Mesenchymal stem cell (in vitro differentiated cells and primary cell): ENCODE measurements at regions not wholly inside any gene's neighbourhood (a gene's known extent, or its start where the extent isn't known, plus 50 kb on each side); places are given as distances from the start of the nearest gene placed in this dataset.
"Not testable (repeated sequence)": the region's sequence is repeated elsewhere in the genome, so short reads cannot be mapped to it uniquely, and the experiment has no call there.

Source experiments
- DNase-seq: peaks from one replicate; pipeline ENCODE4 v3.0.0-alpha.2; 2013
- H2AFZ ChIP-seq: one replicate; pipeline ENCODE4 v1.6.1; 2013; ENCODE audit warnings: low read depth, mild to moderate bottlenecking, control low read depth, inconsistent platforms, low read length, moderate library complexity
- H2AK5ac ChIP-seq: 2 replicates; pipeline ENCODE4 v1.6.1; 2013; ENCODE audit warnings: low read length, moderate library complexity, mild to moderate bottlenecking, inconsistent platforms; ENCODE audit not compliant: severe bottlenecking
- H2BK120ac ChIP-seq: one replicate; pipeline ENCODE4 v1.6.1; 2013; ENCODE audit warnings: low read depth, mild to moderate bottlenecking, inconsistent platforms, low read length, moderate library complexity
- H2BK12ac ChIP-seq, 2 experiments: one replicate each; pipeline ENCODE4 v1.6.1; 2013; ENCODE audit warnings: inconsistent platforms in 2 of 2, low read length in 2 of 2, mild to moderate bottlenecking in 2 of 2, moderate library complexity in 2 of 2, control low read depth in 1 of 2
- H2BK15ac ChIP-seq: one replicate; pipeline ENCODE4 v1.6.1; 2013; ENCODE audit warnings: mild to moderate bottlenecking, low read depth, inconsistent platforms; ENCODE audit not compliant: poor library complexity, severe bottlenecking
- H2BK5ac ChIP-seq: 2 replicates; pipeline ENCODE4 v1.6.1; 2013; ENCODE audit warnings: low read depth, mild to moderate bottlenecking, low read length, control low read depth, inconsistent platforms; ENCODE audit not compliant: poor library complexity, severe bottlenecking
- H3K14ac ChIP-seq, 2 experiments: one replicate each; pipeline ENCODE4 v1.6.1; 2013; ENCODE audit warnings: inconsistent platforms in 2 of 2, low read length in 2 of 2, control low read depth in 1 of 2, mild to moderate bottlenecking in 1 of 2, moderate library complexity in 1 of 2
- H3K18ac ChIP-seq, 2 experiments: one replicate each; pipeline ENCODE4 v1.6.1; 2013; ENCODE audit warnings: inconsistent platforms in 2 of 2, low read length in 2 of 2, control low read depth in 1 of 2, low read depth in 1 of 2, mild to moderate bottlenecking in 1 of 2
- H3K23ac ChIP-seq, 2 experiments: one replicate each; pipeline ENCODE4 v1.6.1; 2013; ENCODE audit warnings: inconsistent platforms in 2 of 2, low read length in 2 of 2, mild to moderate bottlenecking in 2 of 2, moderate library complexity in 2 of 2, control low read depth in 1 of 2
- H3K27ac ChIP-seq: 2 replicates; pipeline ENCODE4 v1.5.1; 2013; ENCODE audit warnings: mild to moderate bottlenecking, moderate library complexity, low read length, control low read depth, inconsistent platforms; ENCODE audit not compliant: poor library complexity, severe bottlenecking
- H3K27me3 ChIP-seq, 2 experiments: 2 replicates each; pipeline versions ENCODE4 v1.6.1 to v1.7.0; 2013; ENCODE audit warnings: low read length in 2 of 2, mild to moderate bottlenecking in 2 of 2, moderate library complexity in 2 of 2, control low read depth in 1 of 2, inconsistent platforms in 1 of 2; ENCODE audit not compliant: control insufficient read depth in 1 of 2, insufficient read depth in 1 of 2
- H3K36me3 ChIP-seq, 2 experiments: 2 replicates each; pipeline versions ENCODE4 v1.6.1 to v1.7.0; 2013; ENCODE audit warnings: low read length in 2 of 2, control low read depth in 1 of 2, inconsistent platforms in 1 of 2, low read depth in 1 of 2, mild to moderate bottlenecking in 1 of 2; ENCODE audit not compliant: insufficient read depth in 2 of 2, control insufficient read depth in 1 of 2
- H3K4ac ChIP-seq, 2 experiments: one replicate each; pipeline ENCODE4 v1.6.1; 2013; ENCODE audit warnings: inconsistent platforms in 2 of 2, low read length in 2 of 2, mild to moderate bottlenecking in 2 of 2, moderate library complexity in 2 of 2, control low read depth in 1 of 2, low read depth in 1 of 2
- H3K4me1 ChIP-seq: 2 replicates; pipeline ENCODE4 v1.6.1; 2013; ENCODE audit warnings: low read depth, low read length, control low read depth; ENCODE audit not compliant: control insufficient read depth, insufficient read depth
- H3K4me2 ChIP-seq: 2 replicates; pipeline ENCODE4 v1.6.1; 2013; ENCODE audit warnings: low read length, mild to moderate bottlenecking, inconsistent platforms; ENCODE audit not compliant: poor library complexity, severe bottlenecking
- H3K4me3 ChIP-seq, 2 experiments: 2 replicates each; pipeline versions ENCODE4 v1.5.1 to v1.7.0; 2013; ENCODE audit warnings: low read length in 2 of 2, mild to moderate bottlenecking in 2 of 2, control low read depth in 1 of 2, low read depth in 1 of 2; ENCODE audit not compliant: insufficient read depth in 1 of 2
- H3K79me1 ChIP-seq: replicated peaks from 2 replicates; pipeline ENCODE4 v1.6.1; 2013; ENCODE audit warnings: mild to moderate bottlenecking, control low read depth, low read length, inconsistent platforms; ENCODE audit not compliant: poor library complexity, severe bottlenecking
- H3K9ac ChIP-seq: 2 replicates; pipeline ENCODE4 v1.7.0; 2013; ENCODE audit warnings: mild to moderate bottlenecking, low read length, moderate library complexity
- H3K9me3 ChIP-seq: 2 replicates; pipeline ENCODE4 v1.7.0; 2013; ENCODE audit warnings: mild to moderate bottlenecking, low read length; ENCODE audit not compliant: control insufficient read depth
- H4K8ac ChIP-seq: one replicate; pipeline ENCODE4 v1.6.1; 2013; ENCODE audit warnings: inconsistent platforms, mild to moderate bottlenecking, low read length, moderate library complexity
- H4K91ac ChIP-seq: one replicate; pipeline ENCODE4 v1.6.1; 2013; ENCODE audit warnings: mild to moderate bottlenecking, low read length, inconsistent platforms
- WGBS: methylation state at CpG from one replicate; pipeline ENCODE4 v1.1.7; 2013; ENCODE audit warnings: mixed read lengths; 5-methylcytosine and 5-hydroxymethylcytosine counted together

- no peak overlapping the region for H2AFZ ChIP-seq
- H2BK120ac ChIP-seq: no peak overlapping the region
These were observed 392.1 kb downstream of the CAAP1 start for GRCh38 chr9:26500471-26500870.

DNA sequence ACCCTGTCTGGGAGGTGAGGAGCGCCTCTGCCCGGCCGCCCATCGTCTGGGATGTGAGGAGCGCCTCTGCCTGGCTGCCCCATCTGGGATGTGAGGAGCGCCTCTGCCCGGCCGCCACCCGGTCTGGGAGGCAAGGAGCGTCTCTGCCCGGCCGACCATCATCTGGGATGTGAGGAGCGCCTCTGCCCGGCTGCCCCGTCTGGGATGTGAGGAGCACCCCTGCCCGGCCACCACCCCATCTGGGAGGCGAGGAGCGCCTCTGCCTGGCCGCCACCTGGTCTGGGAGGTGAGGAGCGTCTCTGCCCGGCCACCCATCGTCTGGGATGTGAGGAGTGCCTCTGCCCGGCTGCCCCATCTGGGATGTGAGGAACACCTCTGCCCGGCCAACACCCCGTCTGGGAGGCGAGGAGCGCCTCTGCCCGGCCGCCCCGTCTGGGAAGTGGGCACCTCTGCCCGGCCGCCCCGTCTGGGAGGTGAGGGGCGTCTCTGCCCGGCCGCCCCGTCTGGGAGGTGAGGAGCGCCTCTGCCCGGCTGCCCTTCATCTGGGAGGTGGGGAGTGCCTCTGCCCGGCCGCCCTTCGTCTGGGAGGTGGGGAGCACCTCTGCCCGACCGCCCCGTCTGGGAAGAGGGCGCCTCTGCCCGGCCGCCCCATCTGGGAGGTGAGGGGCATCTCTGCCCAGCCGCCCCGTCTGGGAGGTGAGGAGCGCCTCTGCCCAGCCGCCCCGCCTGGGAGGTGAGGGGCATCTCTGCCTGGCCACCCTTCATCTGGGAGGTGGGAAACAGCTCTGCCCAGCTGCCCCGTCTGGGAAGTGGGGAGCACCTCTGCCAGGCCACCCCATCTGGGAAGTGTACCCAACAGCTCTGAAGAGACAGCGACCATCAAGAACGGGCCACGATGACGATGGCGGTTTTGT, 399.7 kb downstream of the CAAP1 start:
- H3K4me3 ChIP-seq, H3K18ac ChIP-seq, DNase-seq, H4K8ac ChIP-seq, H3K4me1 ChIP-seq, H4K91ac ChIP-seq, H3K4me2 ChIP-seq, H2BK15ac ChIP-seq, H3K79me1 ChIP-seq, H2BK5ac ChIP-seq, H3K27ac ChIP-seq, H3K4ac ChIP-seq, H3K14ac ChIP-seq, H3K23ac ChIP-seq, H3K9ac ChIP-seq, H3K27me3 ChIP-seq, H3K36me3 ChIP-seq, H2AFZ ChIP-seq, H2BK12ac ChIP-seq, H2BK120ac ChIP-seq, H2AK5ac ChIP-seq: not testable (repeated sequence)
- H3K9me3 ChIP-seq: peaks cover 12% of the 10 kb centered on the region
- 87% methylated on average over 56 of the region's 59 CpGs for WGBS

More at GRCh38 chr9:26500471-26500870, 392.1 kb downstream of the CAAP1 start:
- Histone ChIP-seq H3K9me3 (peaks cover 9% of the 10 kb centered on the region), H2BK12ac (no peak overlapping the region), H3K4me1 (no peaks in the 10 kb centered on the region), H3K9ac (no peak overlapping the region), H4K8ac (no peak overlapping the region), H3K18ac (no peak overlapping the region), H3K4ac (no peak overlapping the region), H3K23ac (no peak overlapping the region), H2BK15ac (no peak overlapping the region), H3K36me3 (no peaks in the 10 kb centered on the region), H3K27me3 (no peaks in the 10 kb centered on the region), H3K27ac (no peak overlapping the region), H2BK5ac (no peak overlapping the region), H3K79me1 (no peaks in the 10 kb centered on the region), H3K4me2 (no peak overlapping the region), H3K14ac (no peak overlapping the region), H3K4me3 (no peak overlapping the region), H4K91ac (no peak overlapping the region), H2AK5ac (no peak overlapping the region)
- WGBS: 58% methylated on average over 2 of the region's 3 CpGs
- no peak for DNase-seq

GRCh38 chr9:26491922-26492607, 400.5 kb downstream of the CAAP1 start:
- not testable (repeated sequence) for H3K36me3 ChIP-seq, H3K18ac ChIP-seq, H2BK12ac ChIP-seq, H2AFZ ChIP-seq, H3K9me3 ChIP-seq, H3K4me2 ChIP-seq, H3K23ac ChIP-seq, H3K79me1 ChIP-seq, H3K27ac ChIP-seq, H3K4me3 ChIP-seq, H2AK5ac ChIP-seq, H4K91ac ChIP-seq, H3K14ac ChIP-seq, H4K8ac ChIP-seq, H2BK120ac ChIP-seq, H3K4me1 ChIP-seq, H3K9ac ChIP-seq, H3K4ac ChIP-seq, DNase-seq, H2BK15ac ChIP-seq, H2BK5ac ChIP-seq, H3K27me3 ChIP-seq
- 91% methylated on average over 34 of the region's 35 CpGs for WGBS

GRCh38 chr9:26483991-26484390, 408.6 kb downstream of the CAAP1 start:
- no peaks in the 10 kb centered on the region for H3K27me3 ChIP-seq
- H3K9me3 ChIP-seq: no peaks in the 10 kb centered on the region
- H2BK15ac ChIP-seq: no peak overlapping the region
- no peak overlapping the region for H2BK120ac ChIP-seq
- no peaks in the 10 kb centered on the region for H3K36me3 ChIP-seq
- no peak overlapping the region for H3K9ac ChIP-seq
- H3K4ac ChIP-seq: no peak overlapping the region
- H3K23ac ChIP-seq: no peak overlapping the region
- no peak overlapping the region for H3K18ac ChIP-seq
- H2BK12ac ChIP-seq: no peak overlapping the region
- H3K79me1 ChIP-seq: no peaks in the 10 kb centered on the region
- no peak for DNase-seq
- 75% methylated on average over 6 of the region's 15 CpGs for WGBS
- H4K91ac ChIP-seq: no peak overlapping the region
- H2AK5ac ChIP-seq: no peak overlapping the region
- no peak overlapping the region for H2AFZ ChIP-seq
- no peak overlapping the region for H3K4me3 ChIP-seq
- H3K14ac ChIP-seq: no peak overlapping the region
- H3K4me1 ChIP-seq: no peaks in the 10 kb centered on the region
- no peak overlapping the region for H3K4me2 ChIP-seq
- no peak overlapping the region for H3K27ac ChIP-seq
- H4K8ac ChIP-seq: no peak overlapping the region
- no peak overlapping the region for H2BK5ac ChIP-seq
